Large intestine (tissue), 3 donors: ENCODE measurements at regions not wholly inside any gene's neighbourhood (a gene's known extent, or its start where the extent isn't known, plus 50 kb on each side); places are given as distances from the start of the nearest gene placed in this dataset.

Experiments
- DNase-seq, 2 donors: peaks; one replicate each; pipeline versions ENCODE4 v3.0.0 to v3.0.0-alpha.2; 2013
- H3K27ac ChIP-seq: one replicate; pipeline ENCODE4 v1.5.1; 2013; ENCODE audit warnings: low read length
- H3K27me3 ChIP-seq: 2 replicates; pipeline ENCODE4 v1.6.1; 2013; ENCODE audit warnings: low read length; ENCODE audit not compliant: control insufficient read depth, insufficient read depth
- H3K36me3 ChIP-seq: 2 replicates; pipeline ENCODE4 v1.6.1; 2013; ENCODE audit warnings: low read length; ENCODE audit not compliant: control insufficient read depth, insufficient read depth
- H3K4me1 ChIP-seq: one replicate; pipeline ENCODE4 v1.6.1; 2013; ENCODE audit warnings: low read length; ENCODE audit not compliant: control insufficient read depth, insufficient read depth
- H3K4me3 ChIP-seq: one replicate; pipeline ENCODE4 v1.5.1; 2013; ENCODE audit warnings: low read length
- H3K9me3 ChIP-seq: one replicate; pipeline ENCODE4 v1.6.1; 2013; ENCODE audit warnings: mild to moderate bottlenecking, low read depth, low read length, moderate library complexity; ENCODE audit not compliant: control insufficient read depth
- WGBS: methylation state at CpG from one replicate; pipeline ENCODE4 v1.1.5; 2013; ENCODE audit warnings: low lambda C conversion rate; ENCODE audit not compliant: insufficient coverage; 5-methylcytosine and 5-hydroxymethylcytosine counted together

DNA sequence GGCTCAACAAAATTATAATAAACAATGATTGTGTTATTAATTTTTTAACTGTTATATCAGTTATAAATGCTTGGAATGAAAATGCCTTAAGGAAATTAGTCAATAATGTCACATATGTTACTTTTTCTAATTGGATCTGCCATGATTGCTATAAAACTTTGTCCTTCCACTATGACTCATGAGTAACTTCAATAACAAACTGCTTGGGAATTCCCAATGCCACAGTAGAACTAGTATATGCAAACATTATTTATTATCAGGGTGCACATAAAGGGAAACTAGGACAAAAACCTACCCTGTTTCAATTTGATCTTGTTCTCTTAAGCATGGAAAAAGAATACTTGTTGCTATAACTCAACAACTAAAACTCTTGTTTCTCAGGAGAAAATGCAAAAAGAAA, 59.1 kb upstream of the PDC start:
- Histone ChIP-seq H3K36me3 (no peaks in the 10 kb centered on the region), H3K4me1 (no peaks in the 10 kb centered on the region), H3K4me3 (no peak overlapping the region), H3K9me3 (no peaks in the 10 kb centered on the region), H3K27ac (no peak overlapping the region), H3K27me3 (no peaks in the 10 kb centered on the region)
- DNase-seq = no peak

DNA sequence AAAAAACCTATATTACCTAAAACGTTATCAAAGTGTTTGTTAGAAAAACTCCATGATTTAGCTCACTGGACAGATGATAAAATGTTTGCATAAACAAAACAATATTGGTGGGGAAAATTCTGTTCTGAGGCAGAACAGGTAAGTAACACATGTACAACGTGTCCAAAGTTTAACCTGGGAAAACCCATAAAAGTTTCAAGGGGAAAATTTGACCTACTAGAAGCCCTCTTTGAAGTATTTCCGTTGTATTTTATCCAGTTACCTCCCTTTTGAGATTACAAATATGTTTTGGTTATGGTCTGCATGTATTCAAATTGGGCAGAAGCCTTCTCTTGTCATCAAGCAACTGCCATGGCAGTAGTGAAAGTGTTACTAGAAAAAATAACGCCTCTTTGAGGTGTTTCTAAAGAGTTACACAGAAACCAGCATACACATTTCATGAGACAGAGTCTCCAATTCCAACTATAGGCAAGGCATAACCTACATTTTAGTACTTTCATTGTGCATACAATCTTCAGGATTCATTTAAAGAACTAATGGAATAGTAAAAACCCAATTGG, 58.0 kb upstream of the PDC start:
- Histone ChIP-seq H3K4me1 (no peaks in the 10 kb centered on the region), H3K27me3 (no peaks in the 10 kb centered on the region), H3K36me3 (no peaks in the 10 kb centered on the region), H3K9me3 (no peaks in the 10 kb centered on the region), H3K4me3 (no peak overlapping the region), H3K27ac (no peak overlapping the region)
- no peak for DNase-seq
- 38% methylated on average over 2 of the region's 4 CpGs for WGBS

- Histone ChIP-seq H3K27ac (no peak overlapping the region), H3K4me3 (no peak overlapping the region), H3K36me3 (no peaks in the 10 kb centered on the region), H3K4me1 (no peaks in the 10 kb centered on the region), H3K27me3 (no peaks in the 10 kb centered on the region), H3K9me3 (no peaks in the 10 kb centered on the region)
- DNase-seq = peak in 1 of 2 donors; percentile 43
These were observed 57.5 kb upstream of the PDC start for GRCh38 chr1:186518395-186518794.

DNA sequence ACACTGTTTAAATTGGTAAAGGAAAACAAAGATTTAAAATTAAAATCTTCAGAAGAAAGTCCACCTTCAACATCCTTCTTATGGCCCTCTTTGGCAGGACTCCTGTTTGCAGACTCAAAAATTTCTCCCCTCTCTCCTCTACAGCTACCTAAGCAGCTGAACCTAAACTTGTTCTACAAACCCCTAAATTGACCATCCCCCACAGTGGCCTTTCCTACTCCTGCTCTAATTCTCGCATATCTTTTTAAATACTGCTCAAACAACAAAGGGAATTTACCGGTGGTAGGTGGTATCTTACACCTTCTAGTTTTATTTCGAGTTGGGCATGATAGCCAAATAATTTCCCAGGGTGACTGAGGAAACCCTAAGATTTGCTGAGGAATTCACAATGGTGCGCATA, 53.5 kb upstream of the PDC start:
- H3K9me3 ChIP-seq = no peaks in the 10 kb centered on the region
- no peaks in the 10 kb centered on the region for H3K4me1 ChIP-seq
- H3K4me3 ChIP-seq = no peak overlapping the region
- WGBS = 100% methylated on average over 2 of the region's 4 CpGs
- H3K27me3 ChIP-seq = no peaks in the 10 kb centered on the region
- no peak for DNase-seq
- no peak overlapping the region for H3K27ac ChIP-seq
- H3K36me3 ChIP-seq = no peaks in the 10 kb centered on the region

DNA sequence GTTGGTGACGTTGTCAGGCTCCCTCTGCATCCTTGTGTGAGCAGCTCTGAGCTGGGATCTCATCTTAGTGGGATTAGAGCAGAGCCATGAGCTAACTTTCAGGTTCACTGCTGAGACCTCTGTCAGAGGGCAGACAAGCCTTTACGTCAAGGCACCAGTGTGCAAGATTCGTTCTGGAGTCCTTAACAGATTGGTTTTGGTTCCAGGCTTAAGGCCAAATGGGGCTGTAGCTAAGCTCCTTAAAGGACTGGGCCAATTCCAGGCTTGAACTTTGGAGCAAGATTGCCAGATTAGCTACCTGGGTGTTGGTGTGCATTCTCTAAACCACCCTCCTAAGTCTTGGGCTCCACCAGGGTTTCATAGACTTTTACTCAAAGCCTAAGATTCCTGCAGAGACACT, 52.6 kb upstream of the PDC start:
- no peak for DNase-seq
- no CpG with 5 or more reads among the region's 3 CpGs for WGBS
- no peak overlapping the region for H3K27ac ChIP-seq
- no peaks in the 10 kb centered on the region for H3K36me3 ChIP-seq
- H3K4me1 ChIP-seq = no peaks in the 10 kb centered on the region
- H3K9me3 ChIP-seq = no peaks in the 10 kb centered on the region
- no peaks in the 10 kb centered on the region for H3K27me3 ChIP-seq
- H3K4me3 ChIP-seq = no peak overlapping the region

GRCh38 chr1:186512698-186513457, 52.0 kb upstream of the PDC start:
- Histone ChIP-seq H3K9me3 (no peaks in the 10 kb centered on the region), H3K27ac (no peak overlapping the region), H3K36me3 (no peaks in the 10 kb centered on the region), H3K4me1 (no peaks in the 10 kb centered on the region), H3K27me3 (no peaks in the 10 kb centered on the region), H3K4me3 (no peak overlapping the region)
- DNase-seq = no peak
- WGBS = no CpG with 5 or more reads among the region's 3 CpGs

GRCh38 chr1:186511761-186512637, 51.1 kb upstream of the PDC start:
- H3K27ac ChIP-seq = no peak overlapping the region
- no peak for DNase-seq
- no peaks in the 10 kb centered on the region for H3K4me1 ChIP-seq
- H3K27me3 ChIP-seq = no peaks in the 10 kb centered on the region
- H3K4me3 ChIP-seq = no peak overlapping the region
- no peaks in the 10 kb centered on the region for H3K36me3 ChIP-seq
- no peaks in the 10 kb centered on the region for H3K9me3 ChIP-seq
- WGBS = no CpG with 5 or more reads among the region's 14 CpGs
